A549 (cell line): ENCODE measurements at regions not wholly inside any gene's neighbourhood (a gene's known extent, or its start where the extent isn't known, plus 50 kb on each side); places are given as distances from the start of the nearest gene placed in this dataset.

Experiments
- ATAC-seq, 2 experiments: fragments of 200-7000 bp in 1 of 2; fragments of >200 bp in 1 of 2; cut with Nextera tagmentation in 1 of 2; cut with Tn5 transposase in 1 of 2; 3 replicates each; pipeline versions ENCODE4 v1.8.0 to v1.9.1; 2018 to 2020; ENCODE audit warnings: mild to moderate bottlenecking in 1 of 2, moderate library complexity in 1 of 2
- CTCF ChIA-PET: fragments of 300-600 bp; sonication (Branson Sonifier 250); formaldehyde crosslinking; extraction: SDS; loops from one replicate; lab custom pipeline; 2021; ENCODE audit warnings: antibody characterized with exemption, inconsistent platforms; lab: Yijun Ruan, JAX
- POLR2A ChIA-PET: fragments of 350-600 bp; formaldehyde crosslinking; extraction: SDS; loops from one replicate; lab custom pipeline; 2021; ENCODE audit warnings: antibody characterized with exemption, inconsistent platforms; lab: Yijun Ruan, JAX
- DNase-seq, 2 experiments: peaks; one replicate each; pipeline versions ENCODE4 v3.0.0 to v3.0.0-alpha.2; 2011 to 2016; ENCODE audit warnings: low read depth in 1 of 2, low spot score in 1 of 2
- FAIRE-seq: peaks from 2 replicates; lab custom pipeline; 2011; peaks lifted over from hg19 to GRCh38; lab: Jason Lieb, UNC
- H3K27ac ChIP-seq, 2 experiments: fragments of >200 bp; sonication (Bioruptor Twin); formaldehyde crosslinking; 3 replicates each; pipeline ENCODE4 v1.5.1; 2016 to 2017
- H3K4me1 ChIP-seq: fragments of >200 bp; sonication (Bioruptor Twin); formaldehyde crosslinking; 3 replicates; pipeline ENCODE4 v1.6.1; 2016
- H3K4me2 ChIP-seq: fragments of >200 bp; sonication (Bioruptor Twin); formaldehyde crosslinking; 3 replicates; pipeline ENCODE4 v1.6.1; 2016
- H3K4me3 ChIP-seq: fragments of >200 bp; sonication (Bioruptor Twin); formaldehyde crosslinking; 3 replicates; pipeline ENCODE4 v1.5.1; 2016
- H3K9me3 ChIP-seq: fragments of >200 bp; sonication (Bioruptor Twin); formaldehyde crosslinking; 3 replicates; pipeline ENCODE4 v1.6.1; 2016
- BHLHE40 ChIP-seq: IDR thresholded peaks from 2 replicates; pipeline ENCODE4 v1.6.1; 2012; ENCODE audit warnings: low read depth, low read length, inconsistent platforms
- CHD4 ChIP-seq: fragments of 200-600 bp; sonication (generic); IDR thresholded peaks from 2 replicates; pipeline ENCODE4 v1.6.1; 2016; ENCODE audit warnings: antibody characterized with exemption, mild to moderate bottlenecking, borderline replicate concordance
- EHMT2 ChIP-seq: fragments of 200-600 bp; sonication (generic); IDR thresholded peaks from 2 replicates; pipeline ENCODE4 v1.6.1; 2016; ENCODE audit warnings: antibody characterized with exemption, low read depth, mild to moderate bottlenecking, moderate library complexity
- GATA3 ChIP-seq: IDR thresholded peaks from 2 replicates; pipeline ENCODE4 v1.6.1; 2012; ENCODE audit warnings: borderline replicate concordance
- HDAC2 ChIP-seq: fragments of 200-600 bp; sonication (generic); IDR thresholded peaks from 2 replicates; pipeline ENCODE4 v1.6.1; 2016
- HEYL ChIP-seq: fragments of 250-450 bp; sonication (Bioruptor Pico); IDR thresholded peaks from 2 replicates; pipeline ENCODE4 v1.8.0; 2021; ENCODE audit warnings: mild to moderate bottlenecking, moderate library complexity
- HOXB13 ChIP-seq: fragments of 250-450 bp; sonication (Bioruptor Pico); IDR thresholded peaks from 2 replicates; pipeline ENCODE4 v1.5.0; 2020; ENCODE audit warnings: low read depth, mild to moderate bottlenecking, moderate library complexity
- MAZ ChIP-seq: fragments of 150-350 bp; IDR thresholded peaks from 2 replicates; pipeline ENCODE4 v1.6.1; 2014; ENCODE audit warnings: antibody characterized with exemption, low read depth, low read length, borderline replicate concordance
- MYC ChIP-seq: IDR thresholded peaks from 2 replicates; pipeline ENCODE4 v1.6.1; 2012; ENCODE audit warnings: mild to moderate bottlenecking, inconsistent platforms, low read length, improper control_type of control experiment, borderline replicate concordance
- NFE2L2 ChIP-seq: fragments of 150-350 bp; conservative IDR thresholded peaks from 2 replicates; pipeline ENCODE4 v1.6.1; 2014; ENCODE audit warnings: low read length
- NPAS2 ChIP-seq: fragments of 250-450 bp; sonication (Bioruptor Pico); IDR thresholded peaks from 2 replicates; pipeline ENCODE4 v1.8.0; 2022; ENCODE audit warnings: mild to moderate bottlenecking, moderate library complexity, borderline replicate concordance
- POLR2A ChIP-seq: IDR thresholded peaks from 2 replicates; pipeline ENCODE4 v1.6.1; 2012; ENCODE audit warnings: mild to moderate bottlenecking, low read length
- RAD21 ChIP-seq, 2 experiments: fragments of >200 bp in 1 of 2; sonication (Bioruptor Twin) in 1 of 2; formaldehyde crosslinking in 1 of 2; IDR thresholded peaks in 1 of 2; conservative IDR thresholded peaks in 1 of 2; 2 replicates in 1 of 2; 3 replicates in 1 of 2; pipeline ENCODE4 v1.6.1; 2012 to 2018; ENCODE audit warnings: inconsistent platforms in 1 of 2
- WGBS: methylation state at CpG from one replicate; pipeline ENCODE4 v1.1.6; 2017; ENCODE audit errors: missing lambda C conversion rate; 5-methylcytosine and 5-hydroxymethylcytosine counted together
- TF ChIP-seq, protein P1 (sequence below): fragments of >200 bp; sonication (Bioruptor Twin); formaldehyde crosslinking; IDR thresholded peaks from 3 replicates; pipeline ENCODE4 v1.6.1; 2016
- TF ChIP-seq, protein P2 (sequence below): fragments of 250-450 bp; sonication (Bioruptor Pico); IDR thresholded peaks from 2 replicates; pipeline ENCODE4 v1.5.0; 2021; ENCODE audit warnings: mild to moderate bottlenecking, moderate library complexity, borderline replicate concordance
- TF ChIP-seq, protein P3 (sequence below): fragments of 450-650 bp; IDR thresholded peaks from 2 replicates; pipeline ENCODE4 v1.6.1; 2014; ENCODE audit warnings: antibody characterized with exemption
- TF ChIP-seq, protein P4 (sequence below): IDR thresholded peaks from 2 replicates; pipeline ENCODE4 v1.6.1; 2012
- TF ChIP-seq, protein P5 (sequence below): fragments of >200 bp; sonication (Bioruptor Twin); formaldehyde crosslinking; IDR thresholded peaks from 2 replicates; pipeline ENCODE4 v1.6.1; 2016

DNA sequence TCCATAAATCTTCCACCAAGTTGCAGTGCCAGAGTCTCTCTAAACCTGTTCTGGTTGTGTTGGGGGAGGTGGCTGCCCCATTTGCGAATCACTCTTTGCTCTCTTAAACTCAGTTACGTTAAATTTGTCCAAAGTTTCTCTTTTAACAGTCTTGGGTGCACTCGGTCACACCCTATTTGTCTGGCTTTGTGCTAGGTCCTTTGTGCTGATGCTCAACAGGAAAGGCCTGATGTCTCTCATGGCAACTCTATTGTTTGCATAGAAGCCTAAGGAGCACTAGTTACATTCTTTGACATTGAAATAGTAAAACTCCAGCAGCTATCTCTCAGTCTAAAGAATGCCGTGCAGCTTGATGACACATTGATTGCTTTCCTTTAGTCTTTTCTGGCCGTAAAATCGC, 105.1 kb downstream of the TRMT11 start:
- FAIRE-seq = no peak
- Histone ChIP-seq H3K4me3 (no peak overlapping the region), H3K9me3 (no peaks in the 10 kb centered on the region), H3K27ac (no peak overlapping the region), H3K4me2 (no peak overlapping the region), H3K4me1 (no peaks in the 10 kb centered on the region)
- ChIA-PET CTCF (no interaction called here), POLR2A (no interaction called here)
- ATAC-seq = no peak
- WGBS = 86% methylated on average over 6 of the region's 6 CpGs
- TF ChIP-seq EHMT2 (no peak), HEYL (no peak), POLR2A (no peak), BHLHE40 (no peak), GATA3 (no peak)
- TF ChIP-seq, protein P1, sequence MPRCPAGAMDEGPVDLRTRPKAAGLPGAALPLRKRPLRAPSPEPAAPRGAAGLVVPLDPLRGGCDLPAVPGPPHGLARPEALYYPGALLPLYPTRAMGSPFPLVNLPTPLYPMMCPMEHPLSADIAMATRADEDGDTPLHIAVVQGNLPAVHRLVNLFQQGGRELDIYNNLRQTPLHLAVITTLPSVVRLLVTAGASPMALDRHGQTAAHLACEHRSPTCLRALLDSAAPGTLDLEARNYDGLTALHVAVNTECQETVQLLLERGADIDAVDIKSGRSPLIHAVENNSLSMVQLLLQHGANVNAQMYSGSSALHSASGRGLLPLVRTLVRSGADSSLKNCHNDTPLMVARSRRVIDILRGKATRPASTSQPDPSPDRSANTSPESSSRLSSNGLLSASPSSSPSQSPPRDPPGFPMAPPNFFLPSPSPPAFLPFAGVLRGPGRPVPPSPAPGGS = no peak
- TF ChIP-seq, all 56 proteins: peak for 0
- DNase-seq = no peak

DNA sequence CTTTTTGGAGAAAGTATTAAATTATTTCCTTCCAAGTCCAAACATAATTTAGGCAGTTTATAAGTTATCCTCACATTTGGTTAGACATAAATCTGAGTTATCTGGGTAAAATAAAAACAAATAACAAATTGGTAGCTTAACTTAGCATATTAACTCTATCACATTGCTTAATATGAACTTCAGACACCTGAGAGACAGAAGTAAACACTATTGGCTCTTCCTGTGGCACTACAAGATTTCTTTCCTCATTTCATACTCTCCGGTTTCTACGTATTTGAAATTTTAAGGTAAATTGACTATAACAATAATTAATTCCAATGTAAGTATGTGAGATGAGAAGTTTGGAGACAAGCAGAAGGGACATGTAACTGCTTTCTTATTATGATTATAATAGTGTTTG, 106.8 kb downstream of the TRMT11 start:
- no peak for TF ChIP-seq HEYL
- Histone ChIP-seq H3K4me3 (no peak overlapping the region), H3K9me3 (no peaks in the 10 kb centered on the region), H3K4me1 (no peaks in the 10 kb centered on the region), H3K27ac (no peak overlapping the region), H3K4me2 (no peak overlapping the region)
- ATAC-seq (no peak), FAIRE-seq (no peak), DNase-seq (no peak)
- ChIA-PET CTCF (no interaction called here), POLR2A (no interaction called here)
- WGBS = 96% methylated on average over 2 of the region's 2 CpGs

DNA sequence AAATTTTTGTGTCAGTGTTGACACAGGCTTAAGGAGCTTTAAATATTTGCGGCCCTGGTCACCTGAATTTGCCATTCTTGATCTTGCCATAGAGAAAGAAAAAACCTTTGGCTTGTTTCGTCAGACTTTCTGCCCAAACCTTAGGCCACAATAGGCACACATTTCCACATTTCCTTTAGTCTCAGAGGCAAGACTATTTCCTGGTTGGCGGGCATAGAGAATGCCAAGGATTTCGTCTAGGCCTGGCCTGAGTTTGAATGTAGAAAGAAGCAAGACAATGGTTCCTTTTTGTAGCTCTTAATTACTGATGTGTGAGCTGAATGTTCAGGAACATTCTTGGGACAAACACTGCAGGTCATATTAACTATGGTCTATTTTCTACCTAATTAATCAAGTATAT, 108.1 kb downstream of the TRMT11 start:
- ChIA-PET CTCF (interaction anchor here (0.9 kb wide), 1 partner anchor 1027 kb away, joined by 3 read pairs; no protein-coding TSS in a partner anchor), POLR2A (no interaction called here)
- TF ChIP-seq, protein P2, sequence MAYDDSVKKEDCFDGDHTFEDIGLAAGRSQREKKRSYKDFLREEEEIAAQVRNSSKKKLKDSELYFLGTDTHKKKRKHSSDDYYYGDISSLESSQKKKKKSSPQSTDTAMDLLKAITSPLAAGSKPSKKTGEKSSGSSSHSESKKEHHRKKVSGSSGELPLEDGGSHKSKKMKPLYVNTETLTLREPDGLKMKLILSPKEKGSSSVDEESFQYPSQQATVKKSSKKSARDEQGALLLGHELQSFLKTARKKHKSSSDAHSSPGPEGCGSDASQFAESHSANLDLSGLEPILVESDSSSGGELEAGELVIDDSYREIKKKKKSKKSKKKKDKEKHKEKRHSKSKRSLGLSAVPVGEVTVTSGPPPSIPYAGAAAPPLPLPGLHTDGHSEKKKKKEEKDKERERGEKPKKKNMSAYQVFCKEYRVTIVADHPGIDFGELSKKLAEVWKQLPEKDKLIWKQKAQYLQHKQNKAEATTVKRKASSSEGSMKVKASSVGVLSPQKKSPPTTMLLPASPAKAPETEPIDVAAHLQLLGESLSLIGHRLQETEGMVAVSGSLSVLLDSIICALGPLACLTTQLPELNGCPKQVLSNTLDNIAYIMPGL = no peak
- TF ChIP-seq HEYL (no peak), NPAS2 (CRISPR knock-in tag) (no peak), RAD21 (conservative IDR thresholded peaks at IDR 0.05 in 1 of 2, IDR thresholded peaks at IDR 0.05 in 1 of 2) (no peak), EHMT2 (no peak)
- TF ChIP-seq, protein P3, sequence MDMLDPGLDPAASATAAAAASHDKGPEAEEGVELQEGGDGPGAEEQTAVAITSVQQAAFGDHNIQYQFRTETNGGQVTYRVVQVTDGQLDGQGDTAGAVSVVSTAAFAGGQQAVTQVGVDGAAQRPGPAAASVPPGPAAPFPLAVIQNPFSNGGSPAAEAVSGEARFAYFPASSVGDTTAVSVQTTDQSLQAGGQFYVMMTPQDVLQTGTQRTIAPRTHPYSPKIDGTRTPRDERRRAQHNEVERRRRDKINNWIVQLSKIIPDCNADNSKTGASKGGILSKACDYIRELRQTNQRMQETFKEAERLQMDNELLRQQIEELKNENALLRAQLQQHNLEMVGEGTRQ = no peak
- Histone ChIP-seq H3K9me3 (no peaks in the 10 kb centered on the region), H3K27ac (no peak overlapping the region), H3K4me3 (no peak overlapping the region), H3K4me1 (no peaks in the 10 kb centered on the region), H3K4me2 (no peak overlapping the region)
- FAIRE-seq = no peak
- DNase-seq = no peak
- ATAC-seq = no peak
- 89% methylated on average over 4 of the region's 4 CpGs for WGBS

DNA sequence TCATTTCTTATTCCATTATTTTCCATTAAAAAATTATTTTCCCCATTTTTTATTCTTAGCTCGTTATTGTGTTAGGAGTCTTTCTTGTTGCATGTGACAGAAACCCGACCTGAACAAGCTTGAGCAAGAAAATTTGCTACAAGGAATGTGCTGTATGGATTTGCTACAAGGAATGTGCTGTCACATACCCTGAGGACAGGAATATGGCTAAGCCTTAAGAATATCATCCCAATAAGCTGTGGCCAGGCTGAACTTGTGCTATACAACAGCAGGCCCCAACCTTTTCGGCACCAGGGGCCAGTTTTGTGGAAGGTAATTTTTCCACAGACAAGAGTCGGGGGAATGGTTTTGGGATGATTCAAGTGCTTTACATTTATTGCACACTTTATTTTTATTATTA, 114.0 kb downstream of the TRMT11 start:
- no peak overlapping the region for H3K4me2 ChIP-seq
- no peak for FAIRE-seq
- ChIA-PET POLR2A (no interaction called here), CTCF (interaction anchor here (1.1 to 1.2 kb wide), 2 partner anchors 9 to 29 kb away, joined by 3 read pairs; no protein-coding TSS in a partner anchor)
- no peak for ATAC-seq
- TF ChIP-seq NFE2L2 = no peak
- TF ChIP-seq HDAC2 = no peak
- TF ChIP-seq, protein P4, sequence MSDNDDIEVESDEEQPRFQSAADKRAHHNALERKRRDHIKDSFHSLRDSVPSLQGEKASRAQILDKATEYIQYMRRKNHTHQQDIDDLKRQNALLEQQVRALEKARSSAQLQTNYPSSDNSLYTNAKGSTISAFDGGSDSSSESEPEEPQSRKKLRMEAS = no peak
- no peak for TF ChIP-seq MAZ
- no peak for TF ChIP-seq HOXB13 (CRISPR knock-in tag)
- no peak for TF ChIP-seq CHD4
- TF ChIP-seq, protein P5, sequence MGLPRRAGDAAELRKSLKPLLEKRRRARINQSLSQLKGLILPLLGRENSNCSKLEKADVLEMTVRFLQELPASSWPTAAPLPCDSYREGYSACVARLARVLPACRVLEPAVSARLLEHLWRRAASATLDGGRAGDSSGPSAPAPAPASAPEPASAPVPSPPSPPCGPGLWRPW = no peak
- TF ChIP-seq MYC = no peak
- H3K4me1 ChIP-seq = no peaks in the 10 kb centered on the region
- H3K9me3 ChIP-seq = no peaks in the 10 kb centered on the region
- no peak overlapping the region for H3K4me3 ChIP-seq
- no peak overlapping the region for H3K27ac ChIP-seq
- no peak for DNase-seq
- WGBS = 87% methylated on average over 4 of the region's 4 CpGs
